ENCODE measurements at regions not wholly inside any gene's neighbourhood (a gene's known extent, or its start where the extent isn't known, plus 50 kb on each side); places are given as distances from the start of the nearest gene placed in this dataset.

DNA sequence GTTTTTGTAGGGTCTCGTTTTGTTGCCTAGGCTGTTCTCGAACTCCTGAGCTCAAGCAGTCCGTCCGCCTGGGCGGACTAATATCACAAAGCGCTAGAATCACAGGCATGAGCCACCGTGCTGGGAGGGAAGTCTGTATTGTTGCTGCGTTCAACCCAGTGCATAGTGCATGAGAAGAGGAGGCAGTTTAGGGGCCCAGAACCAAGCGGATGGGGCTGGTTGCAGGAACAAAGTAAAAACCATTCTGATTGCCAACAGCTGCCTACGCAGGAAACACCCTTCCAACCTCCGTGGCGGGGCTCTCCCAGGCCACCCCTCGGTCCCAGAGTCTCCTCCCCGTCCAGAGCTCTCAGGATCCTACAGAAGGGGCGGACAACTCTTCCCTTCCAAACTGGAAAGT, 87.1 kb downstream of the ANXA2R start:
- no peak for DNase-seq (ENCODE audit: low read depth)
- TF ChIP-seq, protein P1, sequence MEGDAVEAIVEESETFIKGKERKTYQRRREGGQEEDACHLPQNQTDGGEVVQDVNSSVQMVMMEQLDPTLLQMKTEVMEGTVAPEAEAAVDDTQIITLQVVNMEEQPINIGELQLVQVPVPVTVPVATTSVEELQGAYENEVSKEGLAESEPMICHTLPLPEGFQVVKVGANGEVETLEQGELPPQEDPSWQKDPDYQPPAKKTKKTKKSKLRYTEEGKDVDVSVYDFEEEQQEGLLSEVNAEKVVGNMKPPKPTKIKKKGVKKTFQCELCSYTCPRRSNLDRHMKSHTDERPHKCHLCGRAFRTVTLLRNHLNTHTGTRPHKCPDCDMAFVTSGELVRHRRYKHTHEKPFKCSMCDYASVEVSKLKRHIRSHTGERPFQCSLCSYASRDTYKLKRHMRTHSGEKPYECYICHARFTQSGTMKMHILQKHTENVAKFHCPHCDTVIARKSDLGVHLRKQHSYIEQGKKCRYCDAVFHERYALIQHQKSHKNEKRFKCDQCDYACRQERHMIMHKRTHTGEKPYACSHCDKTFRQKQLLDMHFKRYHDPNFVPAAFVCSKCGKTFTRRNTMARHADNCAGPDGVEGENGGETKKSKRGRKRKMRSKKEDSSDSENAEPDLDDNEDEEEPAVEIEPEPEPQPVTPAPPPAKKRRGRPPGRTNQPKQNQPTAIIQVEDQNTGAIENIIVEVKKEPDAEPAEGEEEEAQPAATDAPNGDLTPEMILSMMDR (conservative IDR thresholded peaks at IDR 0.05; ENCODE audit: low read depth, low read length), result no peak
- H3K4me3 ChIP-seq (ENCODE audit: low read length), result peak overlapping the region; percentile 45

DNA sequence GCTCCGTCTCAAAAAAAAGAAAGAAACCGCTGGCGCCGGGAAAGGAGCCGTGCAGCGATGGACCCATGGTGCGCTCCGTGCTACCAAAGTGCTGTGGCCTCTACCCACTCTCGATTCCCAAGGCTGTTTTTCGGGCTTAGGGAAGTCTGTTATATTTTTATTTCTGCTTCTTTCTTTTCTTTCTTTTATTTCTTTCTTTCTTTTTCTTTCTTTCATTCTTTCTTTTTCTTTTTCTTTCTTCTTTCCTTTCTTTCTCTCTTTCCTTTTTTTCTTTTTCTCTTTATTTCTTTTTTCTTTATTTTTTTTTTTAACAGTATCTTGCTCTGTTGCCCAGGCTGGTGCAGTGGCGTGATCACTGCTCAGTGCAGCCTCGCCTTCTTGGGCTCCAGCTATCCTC, 87.5 kb downstream of the ANXA2R start:
- no peak for DNase-seq (ENCODE audit: low read depth)

DNA sequence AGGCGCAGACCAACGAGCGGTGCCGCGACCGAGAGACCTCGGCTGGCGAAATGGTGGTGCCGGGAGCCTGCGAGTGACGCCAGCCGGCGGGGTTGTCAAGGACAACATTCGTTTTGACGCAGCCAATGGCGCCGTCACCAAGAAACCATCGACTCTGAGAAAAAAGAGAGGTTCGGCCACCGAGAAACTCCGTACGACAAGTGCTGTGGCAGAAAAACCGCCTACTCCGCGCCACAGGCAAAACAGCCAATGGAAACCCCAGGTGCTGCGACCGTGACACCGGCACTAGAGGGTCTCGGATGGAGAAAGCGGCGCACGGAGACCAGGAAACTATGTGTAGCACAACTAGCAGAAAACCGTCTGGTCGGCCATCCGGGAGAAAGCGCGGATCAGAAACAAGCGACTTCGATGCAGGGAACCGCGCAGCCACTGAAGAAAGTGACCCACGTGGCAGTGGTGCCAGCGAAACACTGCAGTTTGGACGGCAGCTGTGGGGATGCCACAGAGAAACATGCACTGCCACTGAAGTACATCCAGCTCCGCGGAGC, 88.8 kb downstream of the ANXA2R start:
- TF ChIP-seq, protein P1 (conservative IDR thresholded peaks at IDR 0.05; ENCODE audit: low read depth, low read length), result no peak
- no peak for DNase-seq (ENCODE audit: low read depth)
- peak overlapping the region; percentile 45 for H3K4me3 ChIP-seq (ENCODE audit: low read length)

More for the DNA sequence above, 87.5 kb downstream of the ANXA2R start:
- H3K4me3 ChIP-seq (ENCODE audit: low read length), result peak overlapping the region; percentile 45
- TF ChIP-seq, protein P1 (conservative IDR thresholded peaks at IDR 0.05; ENCODE audit: low read depth, low read length), result no peak

DNA sequence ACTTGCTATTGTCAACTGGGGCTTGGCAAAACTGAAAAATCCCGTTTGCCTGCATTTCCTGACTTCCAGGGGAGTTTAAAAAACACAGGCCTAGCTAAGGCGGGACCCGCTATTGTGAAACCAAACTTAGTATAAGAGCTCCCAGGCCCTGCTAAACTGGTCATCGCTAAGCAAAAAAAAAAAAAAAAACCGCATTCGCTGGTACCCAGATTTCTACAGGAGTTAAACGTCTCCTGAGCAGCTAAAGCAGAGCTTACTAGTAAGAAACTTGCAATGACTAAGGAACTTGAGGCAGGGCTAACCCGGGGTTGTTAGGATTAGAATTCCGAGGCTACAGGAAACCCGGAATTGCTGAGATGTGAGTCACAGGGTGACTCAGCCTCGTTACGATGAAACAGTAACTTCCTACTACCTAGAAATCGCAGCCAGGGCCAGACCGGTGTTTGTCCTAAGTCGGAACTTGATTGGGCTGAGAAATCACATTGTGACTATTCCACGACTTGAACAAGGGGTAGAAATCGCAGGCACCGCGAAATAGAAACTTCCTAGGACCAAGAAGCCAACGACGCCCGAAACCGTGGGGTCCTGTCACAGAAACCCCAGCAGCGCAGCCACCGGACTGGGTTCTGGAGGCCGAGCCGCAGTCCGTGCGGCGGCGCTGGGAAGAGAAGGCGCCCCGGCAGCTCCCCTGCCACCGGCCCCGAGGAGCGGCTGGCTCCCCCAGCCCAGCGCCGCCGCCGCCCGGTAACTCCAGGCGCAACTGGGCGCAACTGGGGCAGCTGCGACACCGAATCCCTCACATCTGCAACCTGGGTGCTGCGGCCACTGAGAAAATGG, 89.4 kb downstream of the ANXA2R start:
- peak; percentile 100 for DNase-seq (ENCODE audit: low read depth)
- peak overlapping the region; percentile 45 for H3K4me3 ChIP-seq (ENCODE audit: low read length)
- TF ChIP-seq, protein P1 (conservative IDR thresholded peaks at IDR 0.05; ENCODE audit: low read depth, low read length), result no peak

DNA sequence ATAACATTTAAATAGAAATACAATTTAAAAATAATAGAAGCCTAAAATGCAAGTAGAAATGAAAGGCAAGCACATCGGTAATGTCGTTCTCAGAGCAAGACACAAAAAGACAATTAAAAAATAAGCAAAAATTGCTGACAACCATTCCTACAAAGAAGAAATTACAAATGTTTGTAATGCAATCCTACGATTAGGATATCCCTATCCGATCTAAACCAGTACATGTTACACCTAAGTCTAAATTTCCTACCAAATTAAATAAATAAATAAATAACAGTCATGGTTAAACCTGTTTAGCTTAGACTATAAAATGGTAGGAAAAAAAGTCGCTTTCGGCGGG, 90.0 kb downstream of the ANXA2R start:
- no peak for DNase-seq (ENCODE audit: low read depth)
- peak overlapping the region; percentile 5 for H3K4me3 ChIP-seq (ENCODE audit: low read length)
- TF ChIP-seq, protein P1 (conservative IDR thresholded peaks at IDR 0.05; ENCODE audit: low read depth, low read length), result no peak

DNA sequence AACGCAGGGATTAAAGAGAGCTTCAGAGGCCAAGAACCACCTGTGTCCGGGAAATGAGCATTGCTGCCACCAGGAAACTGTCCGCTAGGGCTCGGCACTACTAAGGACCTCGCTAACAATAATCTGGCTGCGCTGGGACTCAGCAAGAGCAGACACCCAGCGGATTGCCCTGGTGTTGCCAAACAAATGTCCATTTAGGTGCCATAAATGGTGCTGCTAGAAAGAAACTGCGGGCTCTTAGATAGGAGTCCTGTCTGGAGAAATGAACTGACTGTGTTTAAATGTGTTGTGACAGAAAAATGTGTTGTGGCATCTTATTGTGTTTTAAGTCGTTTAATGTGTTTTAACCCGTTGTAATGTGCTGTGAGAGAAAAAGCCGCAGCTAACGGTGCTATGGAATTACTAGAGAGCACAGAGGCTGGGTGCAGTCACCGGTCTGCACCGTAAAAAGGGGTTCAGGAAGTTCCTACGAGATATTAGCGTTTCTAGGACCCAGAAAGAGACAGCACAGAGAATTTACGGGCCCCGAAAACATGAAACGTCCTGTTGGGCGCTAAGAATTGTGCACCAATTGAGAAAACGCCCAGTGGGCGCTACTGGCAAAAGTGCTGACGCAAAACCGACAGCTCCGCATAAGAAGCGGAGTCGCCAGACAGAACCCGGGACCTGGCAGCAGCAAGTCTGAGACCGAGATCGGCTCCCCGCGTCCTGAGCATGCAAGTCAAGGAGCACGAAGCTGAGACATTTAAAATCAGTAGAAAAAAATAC, 90.6 kb downstream of the ANXA2R start:
- peak; percentile 81 for DNase-seq (ENCODE audit: low read depth)
- peak overlapping the region; percentile 5 for H3K4me3 ChIP-seq (ENCODE audit: low read length)

More for the DNA sequence above, 90.6 kb downstream of the ANXA2R start:
- TF ChIP-seq, protein P1 (conservative IDR thresholded peaks at IDR 0.05; ENCODE audit: low read depth, low read length), result peak; percentile 59
